ENCODE measurements at regions not wholly inside any gene's neighbourhood (a gene's known extent, or its start where the extent isn't known, plus 50 kb on each side); places are given as distances from the start of the nearest gene placed in this dataset.
"Not testable (repeated sequence)": the region's sequence is repeated elsewhere in the genome, so short reads cannot be mapped to it uniquely, and the experiment has no call there.

DNA sequence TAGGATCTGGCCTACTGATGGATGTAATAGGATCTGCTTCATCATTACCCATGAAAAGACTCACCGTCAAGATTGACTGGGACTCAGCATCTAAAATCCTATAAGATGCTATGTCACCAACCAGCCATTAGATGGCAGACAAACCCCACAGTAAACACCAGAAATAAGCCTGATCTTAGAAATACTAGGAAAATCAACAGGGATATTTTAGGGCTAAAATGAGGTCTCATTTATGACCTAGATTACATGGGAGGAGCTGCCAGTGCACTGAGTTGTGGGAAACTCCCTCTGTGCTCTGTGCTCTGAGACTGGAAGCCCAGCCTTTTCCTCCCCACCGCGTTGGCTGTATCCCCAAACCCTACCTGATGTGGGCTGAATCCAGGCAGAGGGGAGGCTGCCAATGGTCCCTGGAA is 1335.8 kb downstream of the RPIA start:
- in situ Hi-C loops (cut with HindIII; ENCODE audit: low sequenced_read_pairs); H3K4me3 ChIP-seq (ENCODE audit: low read depth, low read length); DNase-seq (ENCODE audit: low read depth): not testable (repeated sequence)
- TF ChIP-seq, protein P1, sequence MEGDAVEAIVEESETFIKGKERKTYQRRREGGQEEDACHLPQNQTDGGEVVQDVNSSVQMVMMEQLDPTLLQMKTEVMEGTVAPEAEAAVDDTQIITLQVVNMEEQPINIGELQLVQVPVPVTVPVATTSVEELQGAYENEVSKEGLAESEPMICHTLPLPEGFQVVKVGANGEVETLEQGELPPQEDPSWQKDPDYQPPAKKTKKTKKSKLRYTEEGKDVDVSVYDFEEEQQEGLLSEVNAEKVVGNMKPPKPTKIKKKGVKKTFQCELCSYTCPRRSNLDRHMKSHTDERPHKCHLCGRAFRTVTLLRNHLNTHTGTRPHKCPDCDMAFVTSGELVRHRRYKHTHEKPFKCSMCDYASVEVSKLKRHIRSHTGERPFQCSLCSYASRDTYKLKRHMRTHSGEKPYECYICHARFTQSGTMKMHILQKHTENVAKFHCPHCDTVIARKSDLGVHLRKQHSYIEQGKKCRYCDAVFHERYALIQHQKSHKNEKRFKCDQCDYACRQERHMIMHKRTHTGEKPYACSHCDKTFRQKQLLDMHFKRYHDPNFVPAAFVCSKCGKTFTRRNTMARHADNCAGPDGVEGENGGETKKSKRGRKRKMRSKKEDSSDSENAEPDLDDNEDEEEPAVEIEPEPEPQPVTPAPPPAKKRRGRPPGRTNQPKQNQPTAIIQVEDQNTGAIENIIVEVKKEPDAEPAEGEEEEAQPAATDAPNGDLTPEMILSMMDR (IDR thresholded peaks at IDR 0.05; ENCODE audit: low read depth, low read length, missing control alignments): peak; percentile 21

GRCh38 chr2:90028381-90029079 is 1337.1 kb downstream of the RPIA start:
- H3K4me3 ChIP-seq (ENCODE audit: low read depth, low read length); in situ Hi-C loops (cut with HindIII; ENCODE audit: low sequenced_read_pairs): not testable (repeated sequence)

DNA sequence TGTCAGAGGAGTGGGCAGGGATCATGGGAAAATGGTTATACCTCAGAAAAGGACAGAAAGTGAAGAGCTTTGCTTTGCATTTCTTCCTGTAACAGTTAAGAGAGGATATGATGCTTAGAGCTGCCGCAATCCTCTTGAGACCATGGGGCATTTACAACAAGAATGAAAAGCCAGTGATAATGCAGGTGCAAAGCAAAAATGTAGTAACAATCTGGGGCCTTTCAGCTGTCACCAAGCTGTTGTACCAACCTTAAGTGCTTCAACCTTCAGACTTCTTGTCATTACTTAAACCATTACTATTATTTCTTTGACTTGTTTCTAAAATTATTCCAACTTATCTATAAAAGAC is 1337.6 kb downstream of the RPIA start:
- in situ Hi-C loops (cut with HindIII; ENCODE audit: low sequenced_read_pairs); H3K4me3 ChIP-seq (ENCODE audit: low read depth, low read length): not testable (repeated sequence)

More at GRCh38 chr2:90028381-90029079, 1337.1 kb downstream of the RPIA start:
- DNase-seq (ENCODE audit: low read depth): not testable (repeated sequence)

GRCh38 chr2:90032269-90032668 is 1340.8 kb downstream of the RPIA start:
- in situ Hi-C loops (cut with HindIII; ENCODE audit: low sequenced_read_pairs); H3K4me3 ChIP-seq (ENCODE audit: low read depth, low read length); DNase-seq (ENCODE audit: low read depth): not testable (repeated sequence)

More for the DNA sequence above, 1337.6 kb downstream of the RPIA start:
- not testable (repeated sequence) for DNase-seq (ENCODE audit: low read depth)

GRCh38 chr2:90036335-90036734 is 1344.9 kb downstream of the RPIA start:
- in situ Hi-C loops (cut with HindIII; ENCODE audit: low sequenced_read_pairs); H3K4me3 ChIP-seq (ENCODE audit: low read depth, low read length); DNase-seq (ENCODE audit: low read depth): not testable (repeated sequence)

DNA sequence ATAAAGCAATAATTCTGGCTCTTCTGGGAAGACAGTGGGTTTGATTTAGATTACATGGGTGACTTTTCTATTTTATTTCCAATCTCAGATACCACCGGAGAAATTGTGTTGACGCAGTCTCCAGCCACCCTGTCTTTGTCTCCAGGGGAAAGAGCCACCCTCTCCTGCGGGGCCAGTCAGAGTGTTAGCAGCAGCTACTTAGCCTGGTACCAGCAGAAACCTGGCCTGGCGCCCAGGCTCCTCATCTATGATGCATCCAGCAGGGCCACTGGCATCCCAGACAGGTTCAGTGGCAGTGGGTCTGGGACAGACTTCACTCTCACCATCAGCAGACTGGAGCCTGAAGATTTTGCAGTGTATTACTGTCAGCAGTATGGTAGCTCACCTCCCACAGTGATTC is 1347.6 kb downstream of the RPIA start:
- in situ Hi-C loops (cut with HindIII; ENCODE audit: low sequenced_read_pairs); DNase-seq (ENCODE audit: low read depth); H3K4me3 ChIP-seq (ENCODE audit: low read depth, low read length): not testable (repeated sequence)

DNA sequence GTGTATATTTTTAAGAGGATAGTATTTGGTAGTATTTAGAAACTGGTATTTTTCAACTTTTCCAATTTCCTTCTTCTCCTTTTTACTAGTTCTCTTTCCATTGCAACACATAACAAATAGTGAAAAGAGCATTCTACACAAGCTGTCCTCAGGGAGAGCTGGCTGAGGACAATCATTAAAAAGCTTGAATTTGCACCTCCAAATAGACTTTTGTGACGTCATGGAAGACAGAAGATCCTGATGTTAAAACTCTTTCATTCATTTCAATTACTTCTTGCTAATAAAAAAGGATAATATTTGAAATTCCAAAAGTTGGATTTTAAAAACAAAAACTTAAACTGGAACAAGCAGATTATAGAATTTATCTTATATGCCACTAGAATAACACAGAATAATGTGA is 1356.3 kb downstream of the RPIA start:
- in situ Hi-C loops (cut with HindIII; ENCODE audit: low sequenced_read_pairs); DNase-seq (ENCODE audit: low read depth); H3K4me3 ChIP-seq (ENCODE audit: low read depth, low read length): not testable (repeated sequence)

DNA sequence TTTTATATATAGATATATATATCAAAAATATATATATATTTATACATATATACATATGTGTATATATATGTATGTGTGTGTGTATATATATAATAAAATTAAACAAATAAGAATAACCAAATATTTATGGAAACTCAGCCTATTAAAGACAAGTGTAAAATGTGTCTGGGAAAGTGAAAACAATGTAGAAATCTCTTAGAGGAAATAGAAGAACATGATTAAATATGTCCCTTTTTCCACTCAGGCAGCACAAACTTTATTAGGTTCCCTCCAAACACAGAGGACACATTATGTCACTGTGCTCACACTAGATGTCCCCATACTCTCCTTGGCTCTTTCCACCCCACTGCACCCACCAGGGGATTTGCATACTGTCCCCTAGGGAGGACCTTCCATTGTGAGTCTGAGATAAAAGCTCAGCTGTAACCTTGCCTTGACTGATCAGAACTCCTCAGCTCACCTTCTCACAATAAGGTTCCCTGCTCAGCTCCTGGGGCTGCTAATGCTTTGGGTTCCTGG is 1360.7 kb downstream of the RPIA start:
- DNase-seq (ENCODE audit: low read depth); H3K4me3 ChIP-seq (ENCODE audit: low read depth, low read length); in situ Hi-C loops (cut with HindIII; ENCODE audit: low sequenced_read_pairs): not testable (repeated sequence)

DNA sequence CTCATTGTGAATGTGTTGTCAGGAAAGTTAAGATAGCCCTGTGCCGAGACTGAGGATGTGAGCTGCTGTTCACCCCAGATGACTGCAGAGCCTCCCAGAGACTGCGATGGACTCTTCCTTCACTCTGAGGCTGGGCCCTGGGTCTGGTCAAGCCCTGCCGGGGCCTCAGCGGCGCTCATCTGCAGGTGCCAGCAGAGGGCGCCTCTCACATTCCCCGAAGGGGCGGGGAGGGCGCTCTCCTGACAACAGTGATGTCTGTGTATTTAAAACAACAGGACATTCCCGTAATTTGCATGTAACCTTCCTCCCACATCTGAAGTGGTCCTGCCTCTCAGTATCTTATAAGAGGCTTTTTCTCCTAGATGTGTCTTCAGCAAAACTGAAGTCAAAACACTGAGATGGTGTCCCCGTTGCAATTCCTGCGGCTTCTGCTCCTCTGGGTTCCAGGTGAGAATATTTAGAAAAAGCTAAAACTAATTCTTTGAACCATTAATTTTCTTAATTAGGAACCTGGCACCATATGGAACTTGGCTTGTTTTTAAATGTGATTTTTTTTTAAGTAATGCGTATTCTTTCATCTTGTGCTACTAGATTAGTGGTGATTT is 1377.9 kb downstream of the RPIA start:
- in situ Hi-C loops (cut with HindIII; ENCODE audit: low sequenced_read_pairs): no loop called here
- DNase-seq (ENCODE audit: low read depth): no peak
- H3K4me3 ChIP-seq (ENCODE audit: low read depth, low read length): no peak overlapping the region
- TF ChIP-seq, protein P1 (IDR thresholded peaks at IDR 0.05; ENCODE audit: low read depth, low read length, missing control alignments): peak; percentile 45

- in situ Hi-C loops (cut with HindIII; ENCODE audit: low sequenced_read_pairs): no loop called here
- no peak for DNase-seq (ENCODE audit: low read depth)
- no peak overlapping the region for H3K4me3 ChIP-seq (ENCODE audit: low read depth, low read length)
- TF ChIP-seq, protein P1 (IDR thresholded peaks at IDR 0.05; ENCODE audit: low read depth, low read length, missing control alignments): no peak
Observed at GRCh38 chr2:90076311-90076710, 1384.8 kb downstream of the RPIA start.

Data from astrocyte of the cerebellum (primary cell).